Fibroblast of lung (primary cell): ENCODE measurements at regions not wholly inside any gene's neighbourhood (a gene's known extent, or its start where the extent isn't known, plus 50 kb on each side); places are given as distances from the start of the nearest gene placed in this dataset.

ENCODE experiments used
- CTCF ChIP-seq, 2 donors: IDR thresholded peaks in 1 of 2; conservative IDR thresholded peaks in 1 of 2; 1 replicate in 1 of 2; 2 replicates in 1 of 2; pipeline ENCODE4 v1.5.1; 2011 to 2012; ENCODE audit warnings: low read length in 2 of 2, control low read depth in 1 of 2, inconsistent platforms in 1 of 2, low read depth in 1 of 2, mild to moderate bottlenecking in 1 of 2
- EZH2 ChIP-seq: IDR thresholded peaks from 2 replicates; pipeline ENCODE4 v1.5.1; 2012; ENCODE audit warnings: low read length, control low read depth, mild to moderate bottlenecking; ENCODE audit errors: missing control alignments

GRCh38 chr13:52903320-52903719 lies 54.9 kb upstream of the PCDH8 start:
- TF ChIP-seq CTCF (conservative IDR thresholded peaks at IDR 0.05 in 1 of 2, IDR thresholded peaks at IDR 0.05 in 1 of 2; ENCODE audit: low read depth in 1 of 2, low read length in 2 of 2) (no peak), EZH2 (no peak)
